K562 (cell line): ENCODE measurements at regions not wholly inside any gene's neighbourhood (a gene's known extent, or its start where the extent isn't known, plus 50 kb on each side); places are given as distances from the start of the nearest gene placed in this dataset.

Experiments
- CCAR2 ChIP-seq: fragments of 200-400 bp; formaldehyde crosslinking; IDR thresholded peaks from 2 replicates; pipeline ENCODE4 v1.6.1; 2017; ENCODE audit warnings: mild to moderate bottlenecking, low read depth, low read length
- FIP1L1 ChIP-seq: fragments of 200-400 bp; formaldehyde crosslinking; IDR thresholded peaks from 2 replicates; pipeline ENCODE4 v1.6.1; 2018; ENCODE audit warnings: mild to moderate bottlenecking, low read depth, low read length; ENCODE audit not compliant: poor library complexity, severe bottlenecking
- GTF2E2 ChIP-seq: fragments of 200-800 bp; sonication (Bioruptor generic); IDR thresholded peaks from 2 replicates; pipeline ENCODE4 v1.6.1; 2016; ENCODE audit warnings: missing genetic modification characterization, missing compliant biosample characterization
- JUNB ChIP-seq: fragments of 450-650 bp; formaldehyde crosslinking; conservative IDR thresholded peaks from 2 replicates; pipeline ENCODE4 v1.4.0; 2020; ENCODE audit warnings: mild to moderate bottlenecking
- MEF2A ChIP-seq: IDR thresholded peaks from 2 replicates; pipeline ENCODE4 v1.6.1; 2011; ENCODE audit warnings: low read depth, mild to moderate bottlenecking, low read length, moderate library complexity; ENCODE audit not compliant: control insufficient read depth
- NRF1 ChIP-seq, 2 experiments: fragments of 450-650 bp; IDR thresholded peaks in 1 of 2; conservative IDR thresholded peaks in 1 of 2; 2 replicates each; pipeline ENCODE4 v1.6.1; 2014; ENCODE audit warnings: mild to moderate bottlenecking in 2 of 2
- SIRT6 ChIP-seq: IDR thresholded peaks from one replicate; pipeline ENCODE4 v1.6.1; 2012; ENCODE audit warnings: low read depth, mild to moderate bottlenecking, control low read depth, inconsistent platforms, low read length, moderate library complexity
- ZBTB40 ChIP-seq, 2 experiments: fragments of 450-650 bp in 1 of 2; sonication (generic) in 1 of 2; formaldehyde crosslinking in 1 of 2; IDR thresholded peaks; 2 replicates each; pipeline versions ENCODE4 v1.7.1 to v1.9.0; 2016 to 2022; ENCODE audit warnings: inconsistent platforms in 1 of 2, mild to moderate bottlenecking in 1 of 2, missing genetic modification reagents in 1 of 2
- ZBTB8A ChIP-seq: fragments of 450-650 bp; IDR thresholded peaks from 2 replicates; pipeline ENCODE4 v1.6.1; 2018; ENCODE audit warnings: mild to moderate bottlenecking, moderate library complexity; ENCODE audit not compliant: partially characterized antibody
- ZNF134 ChIP-seq: fragments of 250-450 bp; sonication (Bioruptor Pico); conservative IDR thresholded peaks from 2 replicates; pipeline ENCODE4 v1.4.0; 2020
- ZNF280B ChIP-seq: fragments of 250-450 bp; sonication (Bioruptor Pico); IDR thresholded peaks from 2 replicates; pipeline ENCODE4 v1.5.1; 2021; ENCODE audit warnings: mild to moderate bottlenecking
- ZNF592 ChIP-seq: fragments of 450-650 bp; IDR thresholded peaks from 2 replicates; pipeline ENCODE4 v1.6.1; 2017; ENCODE audit warnings: antibody characterized with exemption, mild to moderate bottlenecking

GRCh38 chr11:116072601-116073410, 568.6 kb upstream of the CADM1 start (continued):
- no peak for TF ChIP-seq ZNF134 (CRISPR knock-in tag)
- no peak for TF ChIP-seq GTF2E2 (tag)
- no peak for TF ChIP-seq FIP1L1
- TF ChIP-seq ZBTB8A: no peak
- TF ChIP-seq MEF2A: no peak
- no peak for TF ChIP-seq ZBTB40 (IDR thresholded peaks at IDR 0.05)
- no peak for TF ChIP-seq ZBTB40 (CRISPR knock-in tag; IDR thresholded peaks at IDR 0.05)
- peak; percentile 89 to 91 for TF ChIP-seq NRF1 (conservative IDR thresholded peaks at IDR 0.05 in 1 of 2, IDR thresholded peaks at IDR 0.05 in 1 of 2)
- no peak for TF ChIP-seq ZNF280B (CRISPR knock-in tag)
- TF ChIP-seq CCAR2: no peak
- no peak for TF ChIP-seq ZNF592
- TF ChIP-seq JUNB (CRISPR knock-in tag): no peak
- TF ChIP-seq SIRT6: no peak
